ENCODE measurements at regions not wholly inside any gene's neighbourhood (a gene's known extent, or its start where the extent isn't known, plus 50 kb on each side); places are given as distances from the start of the nearest gene placed in this dataset.

- in situ Hi-C loops (cut with HindIII; ENCODE audit: low sequenced_read_pairs) = no loop called here
Measured at GRCh38 chr4:152117933-152118507, 357.2 kb upstream of the GATB start.

GRCh38 chr4:152117520-152117919 lies 356.7 kb upstream of the GATB start:
- in situ Hi-C loops (cut with HindIII; ENCODE audit: low sequenced_read_pairs) = no loop called here

GRCh38 chr4:152117054-152117453 lies 356.2 kb upstream of the GATB start:
- in situ Hi-C loops (cut with HindIII; ENCODE audit: low sequenced_read_pairs) = no loop called here

- in situ Hi-C loops (cut with HindIII; ENCODE audit: low sequenced_read_pairs) = no loop called here
Measured at GRCh38 chr4:152115794-152116193, 355.0 kb upstream of the GATB start.

GRCh38 chr4:152115118-152115517 lies 354.3 kb upstream of the GATB start:
- in situ Hi-C loops (cut with HindIII; ENCODE audit: low sequenced_read_pairs) = no loop called here

GRCh38 chr4:152114562-152114961 lies 353.8 kb upstream of the GATB start:
- in situ Hi-C loops (cut with HindIII; ENCODE audit: low sequenced_read_pairs) = no loop called here

- in situ Hi-C loops (cut with HindIII; ENCODE audit: low sequenced_read_pairs) = no loop called here
Measured at GRCh38 chr4:152112887-152113286, 352.1 kb upstream of the GATB start.

GRCh38 chr4:152112190-152112589 lies 351.4 kb upstream of the GATB start:
- in situ Hi-C loops (cut with HindIII; ENCODE audit: low sequenced_read_pairs) = no loop called here

- in situ Hi-C loops (cut with HindIII; ENCODE audit: low sequenced_read_pairs) = no loop called here
Measured at GRCh38 chr4:152110780-152111179, 350.0 kb upstream of the GATB start.

GRCh38 chr4:152109531-152110509 lies 349.0 kb upstream of the GATB start:
- in situ Hi-C loops (cut with HindIII; ENCODE audit: low sequenced_read_pairs) = no loop called here

GRCh38 chr4:152107736-152108500 lies 347.1 kb upstream of the GATB start:
- in situ Hi-C loops (cut with HindIII; ENCODE audit: low sequenced_read_pairs) = no loop called here

- in situ Hi-C loops (cut with HindIII; ENCODE audit: low sequenced_read_pairs) = no loop called here
Measured at GRCh38 chr4:152106781-152107321, 346.0 kb upstream of the GATB start.

- in situ Hi-C loops (cut with HindIII; ENCODE audit: low sequenced_read_pairs) = no loop called here
Measured at GRCh38 chr4:152106113-152106763, 345.4 kb upstream of the GATB start.

- in situ Hi-C loops (cut with HindIII; ENCODE audit: low sequenced_read_pairs) = no loop called here
Measured at GRCh38 chr4:152104901-152105357, 344.1 kb upstream of the GATB start.

GRCh38 chr4:152104356-152104755 lies 343.5 kb upstream of the GATB start:
- in situ Hi-C loops (cut with HindIII; ENCODE audit: low sequenced_read_pairs) = no loop called here

GRCh38 chr4:152103181-152103901 lies 342.5 kb upstream of the GATB start:
- in situ Hi-C loops (cut with HindIII; ENCODE audit: low sequenced_read_pairs) = no loop called here

- in situ Hi-C loops (cut with HindIII; ENCODE audit: low sequenced_read_pairs) = no loop called here
Measured at GRCh38 chr4:152102436-152103000, 341.7 kb upstream of the GATB start.

- in situ Hi-C loops (cut with HindIII; ENCODE audit: low sequenced_read_pairs) = no loop called here
Measured at GRCh38 chr4:152101556-152102435, 341.0 kb upstream of the GATB start.
